Peyer's patch (tissue), 4 donors: ENCODE measurements at regions not wholly inside any gene's neighbourhood (a gene's known extent, or its start where the extent isn't known, plus 50 kb on each side); places are given as distances from the start of the nearest gene placed in this dataset.

Experiments
- POLR2A ChIP-seq, 2 donors: fragments of 450-650 bp; IDR thresholded peaks; one replicate each; pipeline ENCODE4 v1.5.1; 2017; ENCODE audit warnings: antibody characterized with exemption in 2 of 2, mild to moderate bottlenecking in 2 of 2, moderate library complexity in 2 of 2
- TF ChIP-seq, protein P1 (sequence below), 6 experiments: fragments of 450-650 bp in 4 of 6; fragments of 200-600 bp in 2 of 6; sonication (generic) in 1 of 6; IDR thresholded peaks; one replicate each; pipeline ENCODE4 v1.5.1; 2017 to 2019; ENCODE audit warnings: antibody characterized with exemption in 6 of 6, mild to moderate bottlenecking in 3 of 6, moderate library complexity in 1 of 6

DNA sequence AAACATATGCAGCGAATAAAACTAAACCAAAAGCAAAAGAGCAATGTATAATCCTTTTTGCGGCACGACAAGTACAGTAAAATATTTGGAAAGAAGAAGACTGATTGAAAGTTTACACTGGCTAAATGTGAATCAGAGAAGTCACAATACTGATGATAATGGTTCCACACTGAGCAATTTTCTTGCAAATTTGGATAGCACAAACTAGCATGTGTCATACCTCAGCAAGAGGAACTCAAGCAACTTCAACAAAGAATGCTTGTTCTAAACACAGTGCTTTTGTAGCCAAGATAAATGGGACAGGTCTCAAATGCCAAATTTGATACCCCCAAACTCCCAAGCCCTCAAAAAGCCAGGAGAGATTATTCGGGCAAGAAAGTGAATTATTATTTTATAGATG lies 839.1 kb downstream of the GALC start:
- TF ChIP-seq, protein P1, sequence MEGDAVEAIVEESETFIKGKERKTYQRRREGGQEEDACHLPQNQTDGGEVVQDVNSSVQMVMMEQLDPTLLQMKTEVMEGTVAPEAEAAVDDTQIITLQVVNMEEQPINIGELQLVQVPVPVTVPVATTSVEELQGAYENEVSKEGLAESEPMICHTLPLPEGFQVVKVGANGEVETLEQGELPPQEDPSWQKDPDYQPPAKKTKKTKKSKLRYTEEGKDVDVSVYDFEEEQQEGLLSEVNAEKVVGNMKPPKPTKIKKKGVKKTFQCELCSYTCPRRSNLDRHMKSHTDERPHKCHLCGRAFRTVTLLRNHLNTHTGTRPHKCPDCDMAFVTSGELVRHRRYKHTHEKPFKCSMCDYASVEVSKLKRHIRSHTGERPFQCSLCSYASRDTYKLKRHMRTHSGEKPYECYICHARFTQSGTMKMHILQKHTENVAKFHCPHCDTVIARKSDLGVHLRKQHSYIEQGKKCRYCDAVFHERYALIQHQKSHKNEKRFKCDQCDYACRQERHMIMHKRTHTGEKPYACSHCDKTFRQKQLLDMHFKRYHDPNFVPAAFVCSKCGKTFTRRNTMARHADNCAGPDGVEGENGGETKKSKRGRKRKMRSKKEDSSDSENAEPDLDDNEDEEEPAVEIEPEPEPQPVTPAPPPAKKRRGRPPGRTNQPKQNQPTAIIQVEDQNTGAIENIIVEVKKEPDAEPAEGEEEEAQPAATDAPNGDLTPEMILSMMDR (IDR thresholded peaks at IDR 0.05): no peak
- TF ChIP-seq POLR2A (IDR thresholded peaks at IDR 0.05): no peak
